Kidney epithelial cell (primary cell): ENCODE measurements at regions not wholly inside any gene's neighbourhood (a gene's known extent, or its start where the extent isn't known, plus 50 kb on each side); places are given as distances from the start of the nearest gene placed in this dataset.
"Not testable (repeated sequence)": the region's sequence is repeated elsewhere in the genome, so short reads cannot be mapped to it uniquely, and the experiment has no call there.

Experiments
- DNase-seq: peaks from one replicate; pipeline ENCODE4 v3.0.0-alpha.2; 2010; ENCODE audit warnings: low read depth
- H3K27me3 ChIP-seq: 2 replicates; pipeline ENCODE4 v1.6.0; 2011; ENCODE audit warnings: low read length; ENCODE audit not compliant: control insufficient read depth, insufficient read depth
- H3K36me3 ChIP-seq: 2 replicates; pipeline ENCODE4 v1.5.1; 2011; ENCODE audit warnings: low read length; ENCODE audit not compliant: control insufficient read depth, insufficient read depth
- H3K4me3 ChIP-seq: 2 replicates; pipeline ENCODE4 v1.5.1; 2011; ENCODE audit warnings: low read depth, mild to moderate bottlenecking, control low read depth, low read length
- CTCF ChIP-seq: IDR thresholded peaks from 2 replicates; pipeline ENCODE4 v1.5.1; 2011; ENCODE audit warnings: mild to moderate bottlenecking, moderate library complexity, low read length, control low read depth, inconsistent platforms; ENCODE audit not compliant: insufficient read depth, poor library complexity, severe bottlenecking

GRCh38 chr7:153109566-153109965 is 350.0 kb downstream of the ACTR3B start:
- no peak overlapping the region for H3K4me3 ChIP-seq
- no peak for DNase-seq
- no peaks in the 10 kb centered on the region for H3K36me3 ChIP-seq
- no peaks in the 10 kb centered on the region for H3K27me3 ChIP-seq
- no peak for TF ChIP-seq CTCF

GRCh38 chr7:153110606-153111005 is 351.1 kb downstream of the ACTR3B start:
- TF ChIP-seq CTCF: no peak
- Histone ChIP-seq H3K36me3 (no peaks in the 10 kb centered on the region), H3K27me3 (no peaks in the 10 kb centered on the region), H3K4me3 (no peak overlapping the region)
- DNase-seq: no peak

GRCh38 chr7:153122255-153122654 is 362.7 kb downstream of the ACTR3B start:
- not testable (repeated sequence) for H3K4me3 ChIP-seq, DNase-seq, H3K27me3 ChIP-seq, H3K36me3 ChIP-seq

- Histone ChIP-seq H3K4me3 (no peak overlapping the region), H3K27me3 (no peaks in the 10 kb centered on the region), H3K36me3 (no peaks in the 10 kb centered on the region)
- TF ChIP-seq CTCF: no peak
- no peak for DNase-seq
These were observed 370.5 kb downstream of the ACTR3B start for GRCh38 chr7:153130052-153130451.

- no peak overlapping the region for H3K4me3 ChIP-seq
- DNase-seq: no peak
- no peak for TF ChIP-seq CTCF
- no peaks in the 10 kb centered on the region for H3K36me3 ChIP-seq
- no peaks in the 10 kb centered on the region for H3K27me3 ChIP-seq
These were observed 392.2 kb downstream of the ACTR3B start for GRCh38 chr7:153151766-153152165.

GRCh38 chr7:153152801-153153422 is 393.4 kb downstream of the ACTR3B start:
- no peak for DNase-seq
- no peak for TF ChIP-seq CTCF
- Histone ChIP-seq H3K4me3 (no peak overlapping the region), H3K36me3 (no peaks in the 10 kb centered on the region), H3K27me3 (no peaks in the 10 kb centered on the region)

- no peaks in the 10 kb centered on the region for H3K36me3 ChIP-seq
- no peak for DNase-seq
- no peaks in the 10 kb centered on the region for H3K27me3 ChIP-seq
- no peak overlapping the region for H3K4me3 ChIP-seq
- TF ChIP-seq CTCF: no peak
These were observed 398.6 kb downstream of the ACTR3B start for GRCh38 chr7:153158149-153158548.
